ENCODE measurements at regions not wholly inside any gene's neighbourhood (a gene's known extent, or its start where the extent isn't known, plus 50 kb on each side); places are given as distances from the start of the nearest gene placed in this dataset.
A peak's percentile ranks its signal among the peaks of the same experiment; 100 is the strongest.

GRCh38 chrX:67780694-67781109 is 236.9 kb downstream of the AR start:
- peak; percentile 95 for DNase-seq

- DNase-seq = peak; percentile 90
These were observed 237.3 kb downstream of the AR start for GRCh38 chrX:67781132-67781531.

- DNase-seq = no peak
These were observed 240.9 kb downstream of the AR start for GRCh38 chrX:67784712-67785111.

- DNase-seq = peak; percentile 1
These were observed 243.4 kb downstream of the AR start for GRCh38 chrX:67787196-67787595.

- no peak for DNase-seq
These were observed 245.7 kb downstream of the AR start for GRCh38 chrX:67789536-67789935.

All from OCI-M1 (cell line).